Fibroblast of mammary gland (primary cell): ENCODE measurements at regions not wholly inside any gene's neighbourhood (a gene's known extent, or its start where the extent isn't known, plus 50 kb on each side); places are given as distances from the start of the nearest gene placed in this dataset.

Experiments
- DNase-seq: peaks from one replicate; pipeline ENCODE4 v3.0.0-alpha.2; 2010; ENCODE audit warnings: low read depth
- H3K4me3 ChIP-seq: 2 replicates; pipeline ENCODE4 v1.5.1; 2011; ENCODE audit warnings: low read depth, mild to moderate bottlenecking, low read length, moderate library complexity; ENCODE audit not compliant: control insufficient read depth
- TF ChIP-seq, protein P1 (sequence below): conservative IDR thresholded peaks from 2 replicates; pipeline ENCODE4 v1.5.1; 2011; ENCODE audit warnings: low read depth, low read length, inconsistent platforms; ENCODE audit not compliant: control insufficient read depth, insufficient read depth

DNA sequence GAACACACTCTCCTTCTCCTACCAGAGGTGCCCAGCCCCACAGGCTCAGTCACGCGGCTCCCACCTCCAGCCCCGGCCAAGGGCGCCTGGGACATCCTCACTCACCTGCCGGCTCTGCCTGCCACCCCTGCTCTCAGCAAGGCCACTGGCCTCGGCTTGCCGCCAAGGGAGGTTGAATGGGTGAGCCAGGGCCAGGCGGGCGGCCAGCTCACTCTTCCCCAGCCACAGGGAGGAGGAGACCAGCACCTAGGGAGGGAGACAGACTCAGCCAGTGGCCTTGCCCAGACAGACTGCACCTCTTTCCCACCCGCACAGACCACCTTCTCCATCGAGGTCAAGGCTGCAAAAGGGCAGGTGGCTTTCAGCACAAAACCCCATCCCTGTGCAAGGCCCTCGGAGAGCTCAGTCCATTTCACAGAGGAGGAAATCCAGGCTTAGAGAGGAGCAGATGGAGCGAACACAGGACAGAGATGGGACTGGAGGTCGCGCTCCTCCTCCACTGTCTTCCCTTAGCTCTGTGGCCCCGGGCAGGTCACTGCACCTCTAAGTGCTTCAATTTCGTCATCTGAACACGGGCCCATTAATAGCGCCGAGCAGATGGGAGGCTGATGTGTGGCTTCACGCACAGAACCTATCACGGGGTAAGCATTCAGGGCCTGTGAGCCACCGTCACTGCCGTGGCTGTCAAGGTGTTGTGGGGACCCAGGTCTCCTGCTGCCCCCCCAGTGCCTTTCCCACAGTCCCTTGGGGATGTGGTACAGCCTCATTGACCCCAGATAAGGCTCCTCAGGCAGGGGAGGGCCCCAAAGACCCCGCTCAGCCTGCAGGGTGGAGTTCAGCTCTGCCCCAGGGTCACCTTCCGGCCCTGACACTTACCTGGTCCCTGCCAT, 56.1 kb downstream of the RMI2 start:
- TF ChIP-seq, protein P1, sequence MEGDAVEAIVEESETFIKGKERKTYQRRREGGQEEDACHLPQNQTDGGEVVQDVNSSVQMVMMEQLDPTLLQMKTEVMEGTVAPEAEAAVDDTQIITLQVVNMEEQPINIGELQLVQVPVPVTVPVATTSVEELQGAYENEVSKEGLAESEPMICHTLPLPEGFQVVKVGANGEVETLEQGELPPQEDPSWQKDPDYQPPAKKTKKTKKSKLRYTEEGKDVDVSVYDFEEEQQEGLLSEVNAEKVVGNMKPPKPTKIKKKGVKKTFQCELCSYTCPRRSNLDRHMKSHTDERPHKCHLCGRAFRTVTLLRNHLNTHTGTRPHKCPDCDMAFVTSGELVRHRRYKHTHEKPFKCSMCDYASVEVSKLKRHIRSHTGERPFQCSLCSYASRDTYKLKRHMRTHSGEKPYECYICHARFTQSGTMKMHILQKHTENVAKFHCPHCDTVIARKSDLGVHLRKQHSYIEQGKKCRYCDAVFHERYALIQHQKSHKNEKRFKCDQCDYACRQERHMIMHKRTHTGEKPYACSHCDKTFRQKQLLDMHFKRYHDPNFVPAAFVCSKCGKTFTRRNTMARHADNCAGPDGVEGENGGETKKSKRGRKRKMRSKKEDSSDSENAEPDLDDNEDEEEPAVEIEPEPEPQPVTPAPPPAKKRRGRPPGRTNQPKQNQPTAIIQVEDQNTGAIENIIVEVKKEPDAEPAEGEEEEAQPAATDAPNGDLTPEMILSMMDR, result no peak
- no peak overlapping the region for H3K4me3 ChIP-seq
- DNase-seq, result no peak

DNA sequence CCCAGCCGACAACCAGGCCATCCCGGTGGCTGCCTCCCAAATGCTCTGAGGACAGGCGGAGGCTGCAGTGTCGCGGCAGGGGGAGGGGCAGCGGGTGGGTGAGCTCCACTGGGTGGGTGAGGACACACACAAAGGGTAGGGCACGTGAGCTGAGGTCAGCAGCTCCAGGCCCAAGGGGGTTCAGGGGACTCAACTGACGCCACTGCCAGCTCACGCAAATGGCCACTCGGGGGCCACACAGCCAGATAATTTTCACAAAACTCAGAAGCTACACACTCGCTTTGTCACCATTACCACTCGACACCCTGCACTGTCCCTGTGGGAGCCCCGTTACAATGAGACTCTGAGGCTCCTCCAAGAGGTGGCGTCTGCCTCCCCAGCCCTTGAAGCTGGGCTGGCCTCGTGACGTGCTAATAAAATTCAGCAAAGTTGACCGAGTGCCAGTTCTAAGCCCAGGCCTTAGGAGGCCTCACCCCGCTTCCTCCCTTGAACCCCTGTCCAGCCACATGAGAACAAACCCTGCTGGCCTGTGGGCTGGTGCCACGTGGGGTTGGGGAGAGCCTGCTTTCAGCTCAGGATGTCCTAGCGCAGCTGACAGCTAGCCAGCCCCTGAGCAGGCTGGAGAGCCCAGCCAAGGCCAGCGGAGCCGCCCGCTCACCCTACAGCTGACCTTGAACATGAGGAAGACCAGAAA, 56.9 kb downstream of the RMI2 start:
- H3K4me3 ChIP-seq, result no peak overlapping the region
- TF ChIP-seq, protein P1, result no peak
- no peak for DNase-seq

DNA sequence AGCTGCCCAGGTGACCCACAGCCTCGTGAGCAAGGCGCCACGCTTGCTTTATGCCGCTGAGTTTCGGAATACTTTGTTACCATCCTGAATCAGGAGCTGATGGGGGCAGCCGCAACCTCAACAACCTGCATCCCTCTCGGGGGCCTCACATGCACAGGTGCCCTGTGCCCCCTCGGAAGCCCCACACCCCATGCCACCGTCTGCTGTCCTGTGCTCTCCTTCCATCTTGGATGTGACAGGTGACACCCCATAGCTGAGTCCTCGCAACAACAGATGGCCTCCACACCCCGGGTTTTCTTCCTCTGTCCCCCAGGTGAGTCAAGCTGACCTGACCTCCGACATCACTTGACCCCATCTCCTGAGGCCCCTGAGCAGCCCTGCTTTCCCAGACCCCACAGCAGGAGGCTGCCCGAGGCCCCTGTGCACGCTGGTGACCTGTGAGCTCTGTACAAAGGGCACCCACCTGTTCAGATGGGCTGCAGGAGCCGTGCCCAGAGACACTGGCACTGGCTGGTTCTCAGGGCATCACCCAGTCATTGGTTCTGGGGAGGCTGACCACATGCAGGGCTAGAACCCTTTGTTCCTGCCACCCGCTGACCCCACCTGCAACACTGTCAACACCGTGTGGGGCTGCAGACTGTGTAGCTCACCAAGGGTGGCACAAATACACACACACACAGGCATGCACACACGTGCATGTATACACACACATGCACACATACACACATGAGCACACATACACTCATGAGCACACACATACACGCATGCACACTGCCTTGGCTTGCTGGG, 57.7 kb downstream of the RMI2 start:
- no peak overlapping the region for H3K4me3 ChIP-seq
- TF ChIP-seq, protein P1, result no peak
- DNase-seq, result no peak

DNA sequence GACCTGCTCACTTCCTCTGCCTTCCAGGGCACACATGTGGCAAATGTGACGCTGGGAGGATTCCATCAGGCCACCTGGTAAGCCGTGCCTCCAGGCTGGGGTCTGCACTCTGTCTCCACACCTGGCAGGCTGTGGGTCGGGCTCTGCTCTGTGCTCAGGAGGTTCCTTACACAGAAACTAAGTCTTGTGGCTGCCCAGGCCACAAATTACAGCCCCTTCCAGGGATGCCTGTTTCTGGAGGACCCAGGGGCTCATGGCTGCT, 58.2 kb downstream of the RMI2 start:
- TF ChIP-seq, protein P1, result no peak
- DNase-seq, result no peak
- H3K4me3 ChIP-seq, result no peak overlapping the region

DNA sequence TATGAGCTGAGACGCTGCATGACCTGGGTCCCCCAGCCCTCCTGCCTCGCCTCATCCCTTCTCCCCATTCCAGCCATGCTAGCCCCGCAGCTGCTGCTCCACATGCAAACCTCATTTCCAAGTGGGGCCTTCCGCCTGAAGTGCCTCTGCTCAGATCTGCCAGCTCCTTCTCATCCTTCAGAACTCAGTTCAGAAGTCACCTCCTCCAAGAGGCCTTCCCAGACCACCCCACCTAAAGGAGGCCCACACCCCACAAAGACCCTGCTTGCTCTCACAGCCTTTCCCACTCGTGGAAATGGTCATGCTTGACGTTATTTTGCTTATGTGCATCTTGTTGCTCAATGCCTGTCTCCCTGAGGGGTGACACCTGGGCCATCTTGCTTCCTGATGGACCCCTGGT, 58.7 kb downstream of the RMI2 start:
- TF ChIP-seq, protein P1, result no peak
- no peak for DNase-seq
- no peak overlapping the region for H3K4me3 ChIP-seq

DNA sequence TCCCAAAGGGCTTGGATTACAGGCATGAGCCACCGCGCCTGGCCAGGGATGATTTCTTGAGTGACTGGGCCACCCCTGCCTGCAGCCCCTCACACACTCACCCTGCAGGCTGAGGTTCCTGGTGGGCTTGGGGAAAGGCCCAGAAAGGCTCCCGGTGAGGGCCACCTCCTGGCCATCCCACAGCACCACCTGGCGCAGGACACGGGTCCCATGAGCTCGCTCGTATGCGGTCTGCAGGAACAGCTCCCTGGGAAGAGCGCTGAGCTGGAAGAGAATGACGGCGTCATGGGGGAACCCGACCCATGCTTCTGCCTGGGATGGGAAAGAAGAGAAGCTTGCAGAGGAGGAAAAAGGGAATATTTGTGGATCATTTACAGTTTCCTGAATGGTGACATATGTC, 59.3 kb downstream of the RMI2 start:
- H3K4me3 ChIP-seq, result no peak overlapping the region
- DNase-seq, result no peak
- TF ChIP-seq, protein P1, result no peak
